ENCODE measurements at regions not wholly inside any gene's neighbourhood (a gene's known extent, or its start where the extent isn't known, plus 50 kb on each side); places are given as distances from the start of the nearest gene placed in this dataset.

DNA sequence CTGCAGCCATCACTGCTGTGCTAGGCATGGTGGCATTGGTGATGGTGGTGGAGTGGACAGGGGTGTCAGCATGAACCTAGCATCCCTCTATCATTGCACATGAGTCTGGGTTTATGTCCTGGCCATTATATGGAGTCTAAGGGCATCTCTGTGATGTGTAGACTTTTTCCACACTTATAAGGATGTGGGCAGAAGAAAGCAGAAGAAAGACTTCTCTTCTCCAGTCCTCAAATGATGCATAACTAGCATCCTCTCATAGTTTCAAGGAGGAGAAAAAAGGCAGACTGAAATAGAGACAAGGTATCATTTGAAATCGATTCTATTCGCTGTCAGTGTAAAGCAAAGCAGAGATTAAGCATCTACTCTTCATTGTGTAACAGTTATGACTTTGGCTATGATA is 140.0 kb upstream of the ATXN1 start:
- TF ChIP-seq, protein P1, sequence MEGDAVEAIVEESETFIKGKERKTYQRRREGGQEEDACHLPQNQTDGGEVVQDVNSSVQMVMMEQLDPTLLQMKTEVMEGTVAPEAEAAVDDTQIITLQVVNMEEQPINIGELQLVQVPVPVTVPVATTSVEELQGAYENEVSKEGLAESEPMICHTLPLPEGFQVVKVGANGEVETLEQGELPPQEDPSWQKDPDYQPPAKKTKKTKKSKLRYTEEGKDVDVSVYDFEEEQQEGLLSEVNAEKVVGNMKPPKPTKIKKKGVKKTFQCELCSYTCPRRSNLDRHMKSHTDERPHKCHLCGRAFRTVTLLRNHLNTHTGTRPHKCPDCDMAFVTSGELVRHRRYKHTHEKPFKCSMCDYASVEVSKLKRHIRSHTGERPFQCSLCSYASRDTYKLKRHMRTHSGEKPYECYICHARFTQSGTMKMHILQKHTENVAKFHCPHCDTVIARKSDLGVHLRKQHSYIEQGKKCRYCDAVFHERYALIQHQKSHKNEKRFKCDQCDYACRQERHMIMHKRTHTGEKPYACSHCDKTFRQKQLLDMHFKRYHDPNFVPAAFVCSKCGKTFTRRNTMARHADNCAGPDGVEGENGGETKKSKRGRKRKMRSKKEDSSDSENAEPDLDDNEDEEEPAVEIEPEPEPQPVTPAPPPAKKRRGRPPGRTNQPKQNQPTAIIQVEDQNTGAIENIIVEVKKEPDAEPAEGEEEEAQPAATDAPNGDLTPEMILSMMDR (conservative IDR thresholded peaks at IDR 0.05) = no peak
- no peak for TF ChIP-seq ZFX (IDR thresholded peaks at IDR 0.05)
